ENCODE measurements at regions not wholly inside any gene's neighbourhood (a gene's known extent, or its start where the extent isn't known, plus 50 kb on each side); places are given as distances from the start of the nearest gene placed in this dataset.

DNA sequence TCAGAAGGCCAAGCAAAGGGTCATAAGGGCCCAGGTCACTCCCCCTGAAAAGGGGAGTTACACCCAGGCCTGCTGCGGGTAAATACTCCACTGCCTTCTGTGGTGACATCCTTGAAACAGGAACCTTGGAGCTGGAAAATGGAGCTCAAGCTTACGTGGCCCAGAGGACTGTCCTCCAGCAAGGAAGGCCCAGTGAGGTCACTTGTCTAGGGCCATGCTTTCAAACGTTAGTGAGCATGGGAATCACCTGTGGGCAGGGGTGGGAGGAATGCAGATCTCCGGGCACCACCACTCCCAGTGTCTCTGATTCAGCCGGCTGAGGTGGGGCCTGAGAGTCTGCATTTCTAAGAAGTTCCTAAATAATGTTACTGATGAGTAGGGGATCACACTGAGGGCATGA, 140.5 kb upstream of the CCND2 start:
- no peak for DNase-seq

DNA sequence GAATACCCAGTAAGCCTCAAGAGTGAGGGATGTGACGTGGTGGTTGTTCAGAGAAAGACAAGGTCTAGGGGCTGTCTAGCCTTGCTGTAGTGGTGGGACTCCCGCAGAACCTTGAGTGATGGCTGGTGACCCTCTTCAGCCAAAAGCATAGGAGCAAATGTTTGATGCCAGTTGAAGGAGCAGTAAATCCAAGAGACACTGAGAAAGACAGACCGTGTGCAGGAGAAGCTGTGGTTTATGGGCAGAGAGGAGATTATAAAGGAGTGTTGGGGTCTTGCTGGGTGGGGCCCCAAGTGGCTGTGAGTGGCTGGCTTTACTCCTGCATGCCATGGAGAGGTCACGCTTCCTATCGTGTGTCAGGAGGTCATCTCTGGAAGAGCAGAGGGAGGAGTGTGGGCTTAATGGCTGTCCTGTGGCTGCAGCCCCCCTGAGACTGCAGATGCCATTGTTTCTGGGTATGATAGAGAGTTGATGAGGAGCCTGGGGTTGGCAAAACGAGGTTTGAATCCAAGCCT, 152.0 kb upstream of the CCND2 start:
- no peak for DNase-seq

DNA sequence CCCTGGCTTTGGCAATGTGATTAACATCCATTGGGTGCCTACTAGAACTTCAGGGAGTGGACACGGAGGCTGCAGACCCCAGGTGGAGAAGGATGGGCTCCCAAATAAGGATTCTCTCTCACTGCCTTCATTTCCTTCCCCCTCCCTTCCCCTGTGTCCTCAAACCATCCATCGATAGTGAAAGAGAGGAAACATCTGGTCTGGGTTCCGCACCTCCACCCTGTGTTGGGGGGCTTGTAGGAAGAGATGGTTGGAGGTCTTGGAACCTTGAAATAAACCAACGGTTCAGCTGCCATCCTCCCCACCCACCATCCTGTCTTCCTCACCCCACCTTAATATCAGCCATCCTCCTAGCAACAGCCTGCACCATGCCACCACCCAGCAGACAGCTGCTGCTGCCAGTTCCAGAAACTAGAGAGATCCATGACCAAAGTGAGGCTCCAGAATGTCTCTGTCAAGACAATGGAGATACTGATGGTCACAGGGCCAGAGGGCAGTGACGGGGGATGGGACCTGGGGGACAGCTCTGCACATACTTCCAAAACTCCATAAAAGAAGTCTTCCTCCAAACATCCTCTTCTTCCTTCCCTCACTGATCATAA, 153.1 kb upstream of the CCND2 start:
- no peak for DNase-seq

DNA sequence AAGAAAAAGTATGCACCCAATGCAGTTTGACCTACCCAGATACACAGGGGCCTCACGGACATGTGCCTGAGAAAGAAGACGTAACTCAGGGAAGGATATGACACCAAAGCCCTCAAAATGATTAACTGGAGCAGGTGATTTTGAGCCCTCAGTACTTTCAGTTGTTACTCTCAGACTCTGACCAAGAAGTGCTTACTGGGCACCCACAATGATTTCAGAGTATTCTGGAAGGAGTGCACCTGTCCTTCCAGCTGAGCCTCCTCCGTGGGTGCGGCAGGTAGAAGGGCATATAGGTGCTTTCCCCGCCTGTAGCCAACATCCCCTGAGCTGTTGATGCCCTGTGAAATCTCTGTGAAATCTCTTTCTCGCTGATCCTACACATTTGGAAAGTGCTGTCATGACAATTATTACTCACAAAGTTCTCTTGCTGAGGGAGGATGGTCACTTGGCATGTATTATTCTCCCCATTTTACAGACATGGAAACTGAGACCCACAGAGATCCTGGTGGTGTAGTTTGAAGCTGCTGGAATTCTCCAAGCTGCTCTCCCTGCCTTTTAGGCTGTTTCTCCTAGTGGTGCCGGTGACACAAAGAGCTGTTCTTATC, 154.3 kb upstream of the CCND2 start:
- no peak for DNase-seq

DNA sequence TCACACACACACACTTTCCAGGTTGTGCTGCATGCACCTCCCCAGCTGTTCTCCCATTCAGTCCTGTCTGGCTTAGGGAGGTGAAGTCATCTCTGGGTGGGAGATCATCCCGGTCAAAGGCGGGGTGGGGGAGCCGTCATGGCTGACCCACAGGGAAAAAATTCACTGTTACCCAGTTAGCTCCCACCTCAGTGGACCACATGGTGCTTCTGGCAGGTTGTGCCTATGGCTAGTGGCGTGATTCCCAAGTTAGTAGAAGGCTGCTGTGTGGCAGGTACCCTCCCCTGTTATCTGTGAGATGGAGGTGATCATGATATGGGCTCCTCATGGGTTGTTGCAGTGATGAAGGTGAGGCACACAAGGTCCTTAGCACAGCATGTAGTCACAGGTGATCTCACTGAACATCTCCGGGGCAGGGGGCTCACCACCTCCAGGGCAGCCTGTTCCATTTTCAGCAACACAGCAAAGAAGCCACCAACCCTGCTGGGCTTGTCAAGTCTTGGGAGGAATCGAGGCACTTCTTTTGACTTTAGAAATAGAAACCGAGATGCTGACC, 154.9 kb upstream of the CCND2 start:
- no peak for DNase-seq

DNA sequence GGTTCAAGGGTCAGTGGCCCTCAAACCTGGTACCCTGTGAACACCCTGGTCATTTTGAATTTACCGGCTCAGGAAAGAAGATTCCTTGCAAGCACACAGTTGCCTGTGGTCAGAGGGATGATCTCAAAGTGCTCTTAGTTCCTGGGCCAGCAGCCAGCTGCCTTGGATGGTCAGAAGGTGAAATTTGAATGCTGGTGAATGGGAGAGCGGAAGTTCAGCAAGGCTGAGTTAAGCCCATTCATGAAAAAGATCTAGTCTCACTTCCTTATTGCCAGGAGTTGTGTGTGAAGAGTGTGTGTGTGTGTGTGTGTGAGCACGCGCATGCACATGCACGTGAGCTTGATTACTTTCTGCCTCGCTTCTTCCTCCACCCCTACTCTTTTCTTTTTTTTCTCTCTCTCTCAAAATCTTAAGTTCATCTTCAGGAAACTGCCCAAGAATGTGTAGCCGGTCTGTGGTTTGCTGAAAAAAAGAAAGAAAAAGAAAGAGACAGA, 155.5 kb upstream of the CCND2 start:
- DNase-seq: no peak

DNA sequence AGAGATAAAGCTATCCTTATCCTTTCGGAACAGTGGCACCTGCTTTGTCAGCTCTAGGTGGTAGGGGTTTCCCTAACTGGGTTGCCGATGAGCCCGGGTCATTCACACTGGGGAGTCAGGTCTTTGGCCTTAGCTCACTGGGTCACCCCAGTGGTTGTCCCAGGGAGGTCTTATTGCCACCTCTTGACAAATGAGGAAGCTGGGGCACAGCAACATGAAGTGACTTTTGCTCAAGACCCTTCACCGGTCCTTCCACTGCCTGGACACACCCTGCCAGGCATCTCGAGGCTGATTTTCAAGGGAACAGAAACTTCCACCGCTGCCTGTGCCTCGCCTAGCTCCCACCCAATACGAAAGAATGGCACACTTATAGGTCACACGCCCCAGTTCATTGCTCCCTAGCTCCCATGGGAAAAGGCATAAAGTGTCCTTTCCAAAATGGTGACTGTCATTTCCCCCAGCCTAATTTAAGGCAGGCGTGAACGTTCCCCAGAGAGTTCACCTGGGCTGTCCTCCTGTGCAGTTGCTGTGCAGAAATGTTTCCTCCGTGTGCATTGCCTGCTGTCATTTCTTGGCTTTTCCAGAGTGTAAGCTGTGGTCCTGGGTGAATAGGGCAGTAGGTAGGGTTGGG, 156.1 kb upstream of the CCND2 start:
- no peak for DNase-seq

DNA sequence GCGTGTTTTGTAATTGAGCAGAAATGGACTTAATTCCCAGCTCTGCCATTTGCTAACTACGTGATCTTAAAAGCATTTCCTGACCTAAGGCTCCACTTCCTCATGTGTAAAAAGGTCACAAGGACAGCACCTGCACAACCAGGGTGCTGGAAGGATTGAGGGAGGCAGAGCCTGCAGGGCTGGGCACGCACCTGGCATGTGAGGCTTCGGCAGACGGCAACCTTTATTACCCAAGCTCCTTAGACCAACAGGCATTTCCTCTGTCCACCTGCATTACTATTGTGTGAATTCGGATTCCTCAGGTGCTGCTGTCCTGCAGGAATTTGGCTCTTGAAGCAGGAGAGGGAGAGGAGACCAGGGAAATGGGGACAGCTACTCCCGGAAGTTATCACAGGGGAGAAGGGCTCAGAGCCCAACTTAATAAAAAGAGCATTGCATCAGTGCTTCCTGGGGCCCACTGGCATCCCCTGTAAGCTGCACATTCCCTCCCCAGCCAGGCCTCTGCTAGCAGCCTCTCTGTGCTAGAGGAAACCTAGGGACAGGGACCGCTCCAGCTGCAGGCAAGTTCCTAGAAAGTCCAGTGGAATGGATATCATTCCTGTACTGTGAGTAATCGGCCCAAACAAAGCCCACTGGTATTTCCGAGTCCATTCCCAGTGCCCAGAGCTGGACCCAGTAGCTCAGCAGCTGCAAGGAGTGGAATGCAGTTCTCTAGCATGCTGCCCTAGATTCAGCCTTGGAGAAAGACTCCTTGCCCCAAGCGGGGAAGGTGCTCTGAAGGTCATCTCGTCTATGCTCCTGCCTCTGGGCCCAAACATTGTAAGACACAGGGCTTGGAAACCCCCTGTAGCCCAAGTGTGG, 157.1 kb upstream of the CCND2 start:
- no peak for DNase-seq

DNA sequence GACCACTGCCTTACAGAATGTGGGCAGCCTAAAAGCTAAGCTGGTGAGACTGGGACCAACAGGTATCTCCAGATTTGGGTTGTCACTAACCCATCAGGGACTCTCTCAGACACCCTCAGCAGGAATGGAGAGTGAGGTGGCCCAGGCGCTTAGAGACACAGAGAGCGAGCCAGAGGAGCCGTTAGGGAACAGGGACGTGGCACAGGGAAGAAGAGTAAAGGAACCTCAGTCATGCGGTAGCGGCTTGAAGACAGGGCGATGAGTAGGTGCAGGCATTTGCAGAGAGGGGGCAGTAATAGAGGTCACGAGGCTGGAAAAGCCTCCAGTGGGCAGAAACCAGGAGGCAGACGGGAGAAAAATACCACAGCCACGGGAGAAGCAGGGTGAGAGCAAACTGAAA, 158.0 kb upstream of the CCND2 start:
- no peak for DNase-seq

DNA sequence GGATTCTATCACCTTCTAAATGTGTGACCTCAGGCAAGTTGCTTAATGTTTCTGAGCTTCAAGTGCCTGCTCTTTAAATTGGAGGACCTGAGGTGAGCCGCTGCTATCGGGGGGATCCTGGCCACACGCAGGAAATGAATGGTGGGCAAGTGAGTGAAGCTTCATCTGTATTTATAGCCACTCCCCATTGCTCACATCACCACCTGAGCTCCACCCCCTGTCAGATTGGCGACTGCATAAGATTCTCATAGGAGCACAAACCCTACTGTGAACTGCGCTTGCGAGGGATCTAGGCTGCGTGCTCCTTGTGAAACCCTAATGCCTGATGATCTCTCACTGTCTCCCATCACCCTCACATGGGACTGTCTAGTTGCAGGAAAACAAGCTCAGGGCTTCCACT, 158.6 kb upstream of the CCND2 start:
- DNase-seq: no peak

DNA sequence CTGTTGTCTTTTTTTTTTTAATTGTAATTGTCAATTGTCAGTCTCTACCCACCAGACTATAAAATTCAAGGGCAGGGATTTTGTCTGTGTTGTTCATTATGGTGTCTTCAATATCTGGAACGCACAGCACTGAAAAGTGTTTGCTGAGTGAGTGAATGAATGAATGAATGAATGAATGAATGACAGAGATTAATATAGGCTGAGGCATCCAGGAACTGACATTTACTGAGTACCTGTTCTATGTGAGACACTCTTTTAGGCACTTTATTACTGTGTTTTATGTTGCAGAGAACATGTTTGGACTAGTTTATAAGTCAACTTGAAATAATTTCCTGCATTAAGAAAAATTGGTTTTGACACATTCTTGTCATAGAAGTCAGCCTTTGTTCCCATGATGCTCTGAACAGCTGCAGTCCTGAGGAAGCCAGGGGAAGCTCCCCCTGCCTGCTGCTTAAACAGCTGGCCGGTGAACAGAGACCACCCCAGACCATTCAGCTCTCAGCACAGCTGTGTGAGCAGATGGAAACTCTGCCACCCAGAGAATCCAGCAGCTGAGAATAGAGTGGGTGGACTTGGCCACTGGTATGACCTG, 160.7 kb upstream of the CCND2 start:
- DNase-seq: no peak

DNA sequence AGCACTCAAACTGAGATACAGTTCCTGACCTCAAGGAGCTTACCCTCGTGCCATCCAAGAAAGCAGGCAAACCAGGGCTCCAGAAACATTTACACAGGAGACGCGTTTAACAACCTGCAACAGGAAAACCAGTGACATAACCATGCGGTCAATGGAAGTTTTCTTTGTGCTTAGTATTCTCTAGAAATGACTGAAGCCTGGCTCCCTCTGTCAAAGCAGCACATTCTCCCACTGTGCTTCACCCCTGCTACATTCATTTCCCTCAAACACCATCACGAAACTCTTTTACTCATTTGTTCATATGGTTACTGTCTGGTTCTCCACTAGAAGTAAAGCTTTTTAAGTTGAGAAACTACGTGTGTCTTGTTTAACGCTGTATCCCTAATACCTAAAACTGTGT, 161.3 kb upstream of the CCND2 start:
- no peak for DNase-seq

DNA sequence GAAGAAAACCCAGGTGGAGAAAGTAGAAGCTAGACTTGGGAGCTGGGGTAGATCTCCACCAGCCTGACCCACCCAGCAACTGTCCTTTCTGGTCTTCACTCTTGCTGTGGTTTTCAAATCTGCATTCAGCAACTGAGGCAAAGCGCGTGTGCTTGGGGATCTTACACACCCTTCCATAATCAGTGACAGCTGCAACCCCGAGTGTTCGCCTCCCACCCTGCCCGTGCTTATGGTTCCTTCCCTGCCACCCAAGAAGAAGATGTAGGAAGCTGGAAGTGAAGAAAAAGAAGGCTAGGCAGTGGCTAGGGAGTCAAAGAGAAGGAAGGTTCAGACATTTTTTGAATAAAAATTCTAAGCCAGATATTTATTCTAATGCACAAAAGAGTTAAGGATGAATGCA, 162.6 kb upstream of the CCND2 start:
- DNase-seq: no peak

DNA sequence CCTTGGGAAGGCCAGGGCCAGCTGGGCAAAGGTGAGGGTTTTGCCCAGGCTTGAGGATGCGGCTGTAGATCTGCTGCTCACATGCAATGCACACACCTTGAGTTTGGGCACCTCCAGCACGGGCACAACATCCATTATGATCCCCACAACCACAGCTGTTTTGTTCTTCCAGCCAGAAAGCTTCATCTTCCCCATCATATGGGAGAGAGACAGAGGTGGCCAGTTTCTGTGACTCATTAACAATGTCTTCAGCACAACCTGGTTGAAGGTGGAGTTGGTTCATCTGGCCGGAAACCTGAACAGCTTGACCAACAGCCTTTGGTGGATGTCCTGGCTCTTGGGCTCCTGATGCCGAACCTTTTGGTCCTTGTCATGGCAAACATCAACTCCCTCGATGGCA, 163.7 kb upstream of the CCND2 start:
- no peak for DNase-seq

DNA sequence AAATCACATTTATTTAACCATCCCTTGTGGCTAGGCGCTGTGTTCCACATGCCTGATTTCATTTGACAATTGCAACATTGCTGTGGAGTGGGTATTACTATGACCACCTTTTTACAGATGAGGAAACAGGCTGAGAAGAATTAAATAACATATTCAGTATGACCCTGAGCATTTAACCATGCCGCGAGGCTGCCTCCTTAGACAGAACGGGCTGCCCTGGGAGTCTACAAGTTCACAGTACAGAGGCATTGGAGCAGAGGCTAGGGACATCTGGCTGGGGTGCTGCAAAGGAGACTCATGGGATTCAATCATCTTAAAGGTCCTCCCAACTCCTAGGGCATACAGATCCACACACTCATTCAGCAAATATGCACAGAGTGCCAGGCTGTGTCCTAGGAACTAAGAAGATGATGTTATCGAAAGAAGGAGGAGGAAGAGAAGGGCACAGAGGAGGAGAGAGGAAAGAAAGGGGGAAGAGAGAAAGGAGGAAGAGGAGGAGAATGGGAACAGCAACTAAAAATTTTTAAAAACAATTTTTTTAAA, 164.7 kb upstream of the CCND2 start:
- no peak for DNase-seq

DNA sequence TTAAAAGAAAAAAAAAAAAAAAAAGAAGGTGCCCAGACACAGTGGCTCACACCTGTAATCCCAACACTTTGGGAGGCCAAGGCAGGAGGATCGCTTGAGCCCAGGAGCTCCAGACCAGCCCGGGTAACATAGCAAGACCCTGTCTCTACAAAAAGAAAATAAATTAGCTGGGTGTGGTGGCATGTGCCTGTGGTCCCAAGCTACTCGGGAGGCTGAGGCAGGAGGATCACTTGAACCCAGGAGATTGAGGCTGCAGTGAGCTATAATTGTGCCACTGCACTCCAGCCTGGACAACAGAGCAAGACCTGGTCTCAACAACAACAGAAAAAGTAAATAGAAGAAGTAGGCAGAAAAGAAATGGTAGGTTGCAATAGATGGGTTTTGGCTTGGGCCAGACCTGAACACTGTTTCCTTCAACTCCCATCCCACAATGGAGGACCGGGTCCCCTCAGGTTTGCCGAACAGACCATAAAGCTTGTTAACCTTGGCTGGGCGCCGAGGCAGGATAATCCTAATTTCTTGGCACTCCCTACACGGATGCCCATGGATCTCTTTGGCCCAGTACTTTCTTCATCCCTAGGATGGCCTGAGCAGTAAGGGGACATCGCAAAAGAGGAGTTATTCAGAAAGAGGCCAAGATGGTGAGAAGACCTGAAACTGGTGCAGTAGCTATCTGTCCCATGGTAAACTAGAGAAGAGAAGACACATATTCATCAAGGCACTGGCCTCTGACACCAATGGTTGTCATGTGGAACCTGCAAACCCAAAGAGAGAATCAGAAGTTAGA, 165.5 kb upstream of the CCND2 start:
- no peak for DNase-seq

DNA sequence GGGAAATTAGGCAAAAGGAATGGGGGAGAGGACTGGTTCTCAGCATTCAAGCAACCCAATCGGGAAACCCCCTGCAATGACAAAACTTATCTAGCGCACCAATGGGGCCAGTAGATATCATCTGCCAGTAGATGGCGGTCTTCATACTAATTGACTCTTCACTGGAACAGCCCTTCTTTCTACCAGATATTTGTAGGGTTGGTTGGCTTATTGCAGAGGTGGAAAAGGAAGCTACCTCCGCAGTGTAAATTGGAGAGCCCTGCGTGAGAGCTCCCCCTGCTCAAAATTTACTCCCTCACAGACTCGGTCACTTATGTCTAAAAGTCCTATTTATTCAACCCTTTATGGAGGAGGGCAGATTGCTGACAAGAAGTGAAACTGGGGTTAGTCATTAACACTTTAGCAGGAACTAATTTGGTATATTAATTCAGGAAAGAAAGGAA, 166.1 kb upstream of the CCND2 start:
- DNase-seq: peak; percentile 13 to 33

DNA sequence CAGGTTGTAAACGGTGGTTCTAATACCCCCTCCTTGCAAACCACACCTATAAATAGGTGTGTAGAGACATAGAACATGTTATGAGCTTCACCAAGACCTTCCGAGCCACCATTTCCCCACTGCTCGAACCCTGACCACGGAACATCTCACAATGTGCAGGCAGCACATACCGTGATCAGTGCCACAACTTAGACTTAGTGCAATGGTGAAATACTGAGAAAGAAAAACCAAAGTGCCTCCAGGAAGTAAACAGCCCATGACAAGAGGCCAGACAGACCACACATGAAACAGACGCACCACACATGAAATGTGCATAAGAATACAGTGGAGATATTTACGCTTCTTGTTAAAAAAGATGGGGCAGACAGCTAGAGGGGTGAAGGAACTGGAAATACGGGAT, 166.9 kb upstream of the CCND2 start:
- DNase-seq: no peak

DNA sequence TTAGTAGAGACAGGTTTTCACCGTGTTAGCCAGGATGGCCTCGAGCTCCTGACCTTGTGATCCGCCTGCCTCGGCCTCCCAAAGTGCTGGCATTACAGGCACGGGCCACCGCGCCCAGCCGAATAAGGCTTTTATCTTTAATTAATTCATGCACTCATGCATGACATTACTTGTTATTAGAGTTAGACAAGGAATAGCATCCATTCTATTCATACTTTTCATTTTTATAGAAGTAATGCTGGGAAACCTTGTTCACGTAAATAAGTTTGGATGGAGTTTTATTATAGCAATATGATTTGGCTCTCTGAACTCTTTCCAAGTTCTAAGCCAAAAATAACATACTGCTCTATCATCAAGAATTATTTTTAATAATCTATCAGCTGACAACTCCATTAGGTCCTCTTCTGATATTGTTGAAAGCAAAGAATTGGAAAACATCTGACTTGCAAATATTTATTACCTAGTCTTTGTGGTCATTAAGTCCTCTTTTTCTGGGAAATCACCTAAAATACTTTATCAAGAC, 168.8 kb upstream of the CCND2 start:
- no peak for DNase-seq

DNA sequence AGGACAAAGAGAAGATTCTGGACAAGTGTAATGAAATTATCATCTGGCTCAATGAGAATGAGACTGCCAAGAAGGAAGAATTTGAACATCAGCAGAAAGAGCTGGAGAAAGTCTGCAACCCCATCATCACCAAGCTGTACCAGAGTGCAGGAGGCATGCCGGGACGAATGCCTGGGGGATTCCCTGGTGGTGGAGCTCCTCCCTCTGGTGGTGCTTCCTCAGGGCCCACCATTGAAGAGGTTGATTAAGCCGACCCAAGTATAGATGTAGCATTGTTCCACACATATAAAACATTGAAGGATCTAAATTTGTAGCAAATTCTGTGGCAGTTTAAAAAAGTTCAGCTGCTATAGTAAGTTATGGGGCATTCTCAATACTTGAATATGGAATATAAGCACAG, 174.3 kb upstream of the CCND2 start:
- no peak for DNase-seq
